Peyer's patch (tissue), 4 donors: ENCODE measurements at regions not wholly inside any gene's neighbourhood (a gene's known extent, or its start where the extent isn't known, plus 50 kb on each side); places are given as distances from the start of the nearest gene placed in this dataset.

Source experiments
- DNase-seq, 3 donors: peaks; one replicate each; pipeline ENCODE4 v3.0.0-alpha.2; 2017 to 2019
- H3K27ac ChIP-seq, 4 donors: fragments of 200-600 bp; sonication (generic); one replicate each; pipeline ENCODE4 v1.5.1; 2016 to 2019
- H3K27me3 ChIP-seq, 2 donors: fragments of 200-600 bp; sonication (generic); one replicate each; pipeline ENCODE4 v1.5.1; 2019
- H3K36me3 ChIP-seq, 3 donors: fragments of 200-600 bp; sonication (generic); one replicate each; pipeline ENCODE4 v1.5.1; 2016 to 2019
- H3K4me1 ChIP-seq, 4 donors: fragments of 200-600 bp; sonication (generic); one replicate each; pipeline ENCODE4 v1.5.1; 2016 to 2019
- H3K4me3 ChIP-seq, 4 donors: fragments of 200-600 bp; sonication (generic); 1 replicate in 3 of 4; 2 replicates in 1 of 4; pipeline ENCODE4 v1.5.1; 2016 to 2019; ENCODE audit warnings: mild to moderate bottlenecking in 1 of 4
- H3K9me3 ChIP-seq, 4 donors: fragments of 200-600 bp; sonication (generic); one replicate each; pipeline ENCODE4 v1.5.1; 2016 to 2019; ENCODE audit warnings: mild to moderate bottlenecking in 1 of 4
- POLR2A ChIP-seq, 2 donors: fragments of 450-650 bp; IDR thresholded peaks; one replicate each; pipeline ENCODE4 v1.5.1; 2017; ENCODE audit warnings: antibody characterized with exemption in 2 of 2, mild to moderate bottlenecking in 2 of 2, moderate library complexity in 2 of 2
- TF ChIP-seq, protein P1 (sequence below), 6 experiments: fragments of 450-650 bp in 4 of 6; fragments of 200-600 bp in 2 of 6; sonication (generic) in 1 of 6; IDR thresholded peaks; one replicate each; pipeline ENCODE4 v1.5.1; 2017 to 2019; ENCODE audit warnings: antibody characterized with exemption in 6 of 6, mild to moderate bottlenecking in 3 of 6, moderate library complexity in 1 of 6

DNA sequence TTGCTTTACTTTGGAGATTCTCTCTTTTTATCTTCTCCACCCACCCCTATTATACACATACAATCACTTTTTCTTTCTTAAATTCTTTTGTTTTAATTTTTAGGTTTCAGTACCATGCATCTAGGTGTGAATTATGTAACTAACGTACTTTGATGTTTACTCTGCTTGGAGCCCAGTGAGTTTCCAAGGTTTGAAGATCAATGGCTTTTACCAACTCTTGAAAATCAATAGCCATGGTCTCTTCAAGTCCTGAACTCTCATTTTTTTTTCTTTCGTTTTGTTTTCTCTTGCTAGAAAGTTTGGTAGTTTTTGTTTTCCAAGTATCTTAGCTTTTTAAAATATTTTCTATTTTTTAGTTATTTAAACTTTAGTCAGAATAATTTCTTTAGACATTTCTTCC is 417.2 kb downstream of the ZBBX start:
- peaks cover 0 to under 1% (median 0%) of the 10 kb centered on the region in 4 donors for H3K9me3 ChIP-seq
- no peak overlapping the region for H3K4me3 ChIP-seq
- no peak for TF ChIP-seq POLR2A (IDR thresholded peaks at IDR 0.05)
- TF ChIP-seq, protein P1, sequence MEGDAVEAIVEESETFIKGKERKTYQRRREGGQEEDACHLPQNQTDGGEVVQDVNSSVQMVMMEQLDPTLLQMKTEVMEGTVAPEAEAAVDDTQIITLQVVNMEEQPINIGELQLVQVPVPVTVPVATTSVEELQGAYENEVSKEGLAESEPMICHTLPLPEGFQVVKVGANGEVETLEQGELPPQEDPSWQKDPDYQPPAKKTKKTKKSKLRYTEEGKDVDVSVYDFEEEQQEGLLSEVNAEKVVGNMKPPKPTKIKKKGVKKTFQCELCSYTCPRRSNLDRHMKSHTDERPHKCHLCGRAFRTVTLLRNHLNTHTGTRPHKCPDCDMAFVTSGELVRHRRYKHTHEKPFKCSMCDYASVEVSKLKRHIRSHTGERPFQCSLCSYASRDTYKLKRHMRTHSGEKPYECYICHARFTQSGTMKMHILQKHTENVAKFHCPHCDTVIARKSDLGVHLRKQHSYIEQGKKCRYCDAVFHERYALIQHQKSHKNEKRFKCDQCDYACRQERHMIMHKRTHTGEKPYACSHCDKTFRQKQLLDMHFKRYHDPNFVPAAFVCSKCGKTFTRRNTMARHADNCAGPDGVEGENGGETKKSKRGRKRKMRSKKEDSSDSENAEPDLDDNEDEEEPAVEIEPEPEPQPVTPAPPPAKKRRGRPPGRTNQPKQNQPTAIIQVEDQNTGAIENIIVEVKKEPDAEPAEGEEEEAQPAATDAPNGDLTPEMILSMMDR (IDR thresholded peaks at IDR 0.05): no peak
- no peaks in the 10 kb centered on the region for H3K36me3 ChIP-seq
- H3K27me3 ChIP-seq: no peaks in the 10 kb centered on the region
- no peak for DNase-seq
- no peak overlapping the region for H3K27ac ChIP-seq
- no peaks in the 10 kb centered on the region for H3K4me1 ChIP-seq

- H3K27ac ChIP-seq: no peak overlapping the region
- H3K36me3 ChIP-seq: no peaks in the 10 kb centered on the region
- no peak for DNase-seq
- no peaks in the 10 kb centered on the region for H3K9me3 ChIP-seq
- H3K4me1 ChIP-seq: no peaks in the 10 kb centered on the region
- TF ChIP-seq, protein P1 (IDR thresholded peaks at IDR 0.05): no peak
- no peak for TF ChIP-seq POLR2A (IDR thresholded peaks at IDR 0.05)
- H3K27me3 ChIP-seq: no peaks in the 10 kb centered on the region
- no peak overlapping the region for H3K4me3 ChIP-seq
Observed at GRCh38 chr3:166957121-166957520, 423.0 kb downstream of the ZBBX start.

- Histone ChIP-seq H3K9me3 (no peaks in the 10 kb centered on the region), H3K27ac (no peak overlapping the region), H3K4me1 (no peaks in the 10 kb centered on the region), H3K4me3 (no peak overlapping the region), H3K27me3 (no peaks in the 10 kb centered on the region), H3K36me3 (no peaks in the 10 kb centered on the region)
- TF ChIP-seq POLR2A (IDR thresholded peaks at IDR 0.05): no peak
- TF ChIP-seq, protein P1 (IDR thresholded peaks at IDR 0.05): no peak
- no peak for DNase-seq
Observed at GRCh38 chr3:166955201-166955939, 424.7 kb downstream of the ZBBX start.

GRCh38 chr3:166934879-166935278 is 445.2 kb downstream of the ZBBX start:
- Histone ChIP-seq H3K4me1 (no peaks in the 10 kb centered on the region), H3K4me3 (no peak overlapping the region), H3K36me3 (no peaks in the 10 kb centered on the region), H3K9me3 (no peaks in the 10 kb centered on the region), H3K27me3 (no peaks in the 10 kb centered on the region), H3K27ac (no peak overlapping the region)
- no peak for DNase-seq
- TF ChIP-seq, protein P1 (IDR thresholded peaks at IDR 0.05): no peak
- TF ChIP-seq POLR2A (IDR thresholded peaks at IDR 0.05): no peak

DNA sequence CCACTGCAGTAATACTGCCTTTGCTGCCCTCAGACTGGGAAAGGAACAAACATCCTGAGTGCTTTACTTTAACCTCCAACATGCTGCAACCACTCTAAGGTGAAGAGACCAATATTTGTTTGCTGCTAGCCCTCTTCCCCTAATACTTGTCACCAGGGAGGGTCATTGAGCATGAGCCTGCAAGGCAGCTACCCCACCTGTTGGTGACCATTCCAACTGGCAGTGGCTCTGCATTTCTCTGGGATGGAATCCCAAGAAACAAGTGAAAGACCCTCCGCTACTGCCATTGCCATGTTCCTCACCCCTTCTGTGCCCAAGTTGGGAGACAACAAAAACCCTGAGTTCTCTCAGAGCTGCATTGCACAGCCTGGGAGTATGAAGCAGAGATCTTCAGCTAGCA is 462.7 kb downstream of the ZBBX start:
- Histone ChIP-seq H3K9me3 (no peaks in the 10 kb centered on the region), H3K27ac (no peak overlapping the region), H3K4me1 (no peaks in the 10 kb centered on the region), H3K27me3 (no peaks in the 10 kb centered on the region), H3K36me3 (no peaks in the 10 kb centered on the region), H3K4me3 (no peak overlapping the region)
- TF ChIP-seq, protein P1 (IDR thresholded peaks at IDR 0.05): no peak
- no peak for TF ChIP-seq POLR2A (IDR thresholded peaks at IDR 0.05)
- DNase-seq: no peak
